Mesendoderm (in vitro differentiated cells): ENCODE measurements at regions not wholly inside any gene's neighbourhood (a gene's known extent, or its start where the extent isn't known, plus 50 kb on each side); places are given as distances from the start of the nearest gene placed in this dataset.

Experiments used
- DNase-seq: peaks from one replicate; pipeline ENCODE4 v3.0.0; 2013
- H2AK5ac ChIP-seq: 2 replicates; pipeline ENCODE4 v1.6.1; 2013; ENCODE audit warnings: low read length, inconsistent platforms
- H2BK120ac ChIP-seq: 2 replicates; pipeline ENCODE4 v1.6.1; 2013; ENCODE audit warnings: low read depth, mild to moderate bottlenecking, low read length, moderate library complexity, mixed read lengths
- H2BK15ac ChIP-seq: replicated peaks from 2 replicates; pipeline ENCODE4 v1.6.1; 2013; ENCODE audit warnings: low read depth, mild to moderate bottlenecking, moderate library complexity
- H2BK5ac ChIP-seq: 2 replicates; pipeline ENCODE4 v1.6.1; 2013; ENCODE audit warnings: low read length, inconsistent platforms
- H3K18ac ChIP-seq: 2 replicates; pipeline ENCODE4 v1.6.1; 2013; ENCODE audit warnings: mild to moderate bottlenecking, low read length, mixed read lengths
- H3K23ac ChIP-seq: one replicate; pipeline ENCODE4 v1.6.1; 2013; ENCODE audit warnings: low read length
- H3K27ac ChIP-seq: 2 replicates; pipeline ENCODE4 v1.5.1; 2013; ENCODE audit warnings: low read depth, mild to moderate bottlenecking, inconsistent platforms, low read length, moderate library complexity
- H3K27me3 ChIP-seq: 2 replicates; pipeline ENCODE4 v1.6.1; 2013; ENCODE audit warnings: low read length, control low read depth, mild to moderate bottlenecking, inconsistent platforms; ENCODE audit not compliant: insufficient read depth, poor library complexity
- H3K36me3 ChIP-seq: 2 replicates; pipeline ENCODE4 v1.6.1; 2013; ENCODE audit warnings: low read length, inconsistent platforms; ENCODE audit not compliant: control insufficient read depth, insufficient read depth
- H3K4ac ChIP-seq: one replicate; pipeline ENCODE4 v1.6.1; 2013; ENCODE audit warnings: low read depth, mild to moderate bottlenecking, low read length, moderate library complexity
- H3K4me1 ChIP-seq: 2 replicates; pipeline ENCODE4 v1.6.1; 2013; ENCODE audit warnings: low read depth, low read length, inconsistent platforms; ENCODE audit not compliant: control insufficient read depth
- H3K4me2 ChIP-seq: 2 replicates; pipeline ENCODE4 v1.6.1; 2013; ENCODE audit warnings: low read length
- H3K4me3 ChIP-seq: 2 replicates; pipeline ENCODE4 v1.5.1; 2013; ENCODE audit warnings: mild to moderate bottlenecking, low read length
- H3K56ac ChIP-seq: one replicate; pipeline ENCODE4 v1.6.1; 2013; ENCODE audit warnings: low read length
- H3K79me1 ChIP-seq: 2 replicates; pipeline ENCODE4 v1.6.1; 2013; ENCODE audit warnings: low read length, inconsistent platforms
- H3K79me2 ChIP-seq: 2 replicates; pipeline ENCODE4 v1.6.1; 2013; ENCODE audit warnings: mild to moderate bottlenecking, low read length; ENCODE audit not compliant: control insufficient read depth, insufficient read depth
- H3K9ac ChIP-seq: 2 replicates; pipeline ENCODE4 v1.6.1; 2013; ENCODE audit warnings: low read length, inconsistent platforms
- H4K5ac ChIP-seq: one replicate; pipeline ENCODE4 v1.6.1; 2013; ENCODE audit warnings: low read length
- H4K8ac ChIP-seq: one replicate; pipeline ENCODE4 v1.6.1; 2013; ENCODE audit warnings: low read depth, mild to moderate bottlenecking, control low read depth, low read length, moderate library complexity
- WGBS: extraction: QIAGEN DNeasy Blood & Tissue Kit; methylation state at CpG from one replicate; pipeline ENCODE4 v1.1.7; 2013; ENCODE audit warnings: low lambda C conversion rate, missing lambda C conversion rate; ENCODE audit not compliant: insufficient coverage; ENCODE audit errors: extremely low coverage; 5-methylcytosine and 5-hydroxymethylcytosine counted together

- DNase-seq = no peak
- H3K9ac ChIP-seq = no peak overlapping the region
- no peak overlapping the region for H3K4ac ChIP-seq
Observed at GRCh38 chr4:67035501-67035900, 509.8 kb downstream of the CENPC start.

GRCh38 chr4:67030636-67031035 lies 514.7 kb downstream of the CENPC start:
- no peak overlapping the region for H2AK5ac ChIP-seq

More at GRCh38 chr4:67035501-67035900, 509.8 kb downstream of the CENPC start:
- no peak overlapping the region for H3K18ac ChIP-seq
- no peak overlapping the region for H2AK5ac ChIP-seq
- H3K79me2 ChIP-seq = no peaks in the 10 kb centered on the region
- no peak overlapping the region for H3K27ac ChIP-seq
- H4K5ac ChIP-seq = no peak overlapping the region
- no peaks in the 10 kb centered on the region for H3K27me3 ChIP-seq
- no peak overlapping the region for H3K4me3 ChIP-seq
- H3K23ac ChIP-seq = no peak overlapping the region
- no peak overlapping the region for H2BK120ac ChIP-seq
- H3K56ac ChIP-seq = no peak overlapping the region
- no peaks in the 10 kb centered on the region for H3K36me3 ChIP-seq
- H3K4me2 ChIP-seq = no peak overlapping the region
- no peaks in the 10 kb centered on the region for H3K79me1 ChIP-seq
- no peak overlapping the region for H4K8ac ChIP-seq
- H3K4me1 ChIP-seq = no peaks in the 10 kb centered on the region
- no peak overlapping the region for H2BK5ac ChIP-seq
- whole genome bisulfite sequencing = no CpG with 5 or more reads among the region's 2 CpGs
- no peak overlapping the region for H2BK15ac ChIP-seq

GRCh38 chr4:67020438-67020797 lies 524.9 kb downstream of the CENPC start:
- no peaks in the 10 kb centered on the region for H3K4me1 ChIP-seq
- H3K79me1 ChIP-seq = no peaks in the 10 kb centered on the region
- peak overlapping the region; percentile 87 for H3K18ac ChIP-seq
- peak overlapping the region; percentile 71 for H3K4ac ChIP-seq
- H3K56ac ChIP-seq = no peak overlapping the region
- no peaks in the 10 kb centered on the region for H3K79me2 ChIP-seq
- H3K27ac ChIP-seq = no peak overlapping the region
- H3K9ac ChIP-seq = no peak overlapping the region
- H2BK120ac ChIP-seq = no peak overlapping the region
- no peak overlapping the region for H2BK5ac ChIP-seq
- no peak overlapping the region for H3K4me3 ChIP-seq
- H2AK5ac ChIP-seq = no peak overlapping the region
- H3K36me3 ChIP-seq = no peaks in the 10 kb centered on the region
- H4K5ac ChIP-seq = no peak overlapping the region
- no peak for DNase-seq
- no peaks in the 10 kb centered on the region for H3K27me3 ChIP-seq
- no CpG with 5 or more reads among the region's 1 CpG for WGBS
- no peak overlapping the region for H2BK15ac ChIP-seq
- H3K4me2 ChIP-seq = no peak overlapping the region
- no peak overlapping the region for H4K8ac ChIP-seq
- H3K23ac ChIP-seq = no peak overlapping the region

More at GRCh38 chr4:67030636-67031035, 514.7 kb downstream of the CENPC start:
- Histone ChIP-seq H4K5ac (no peak overlapping the region), H3K4ac (no peak overlapping the region), H3K56ac (no peak overlapping the region), H2BK120ac (no peak overlapping the region), H3K4me1 (no peaks in the 10 kb centered on the region), H3K27me3 (no peaks in the 10 kb centered on the region), H3K4me2 (no peak overlapping the region), H2BK5ac (no peak overlapping the region), H4K8ac (no peak overlapping the region), H3K4me3 (no peak overlapping the region), H3K79me1 (no peaks in the 10 kb centered on the region), H2BK15ac (no peak overlapping the region), H3K9ac (no peak overlapping the region), H3K18ac (no peak overlapping the region), H3K23ac (no peak overlapping the region), H3K36me3 (no peaks in the 10 kb centered on the region), H3K79me2 (no peaks in the 10 kb centered on the region), H3K27ac (no peak overlapping the region)
- no peak for DNase-seq

GRCh38 chr4:67019686-67020437 lies 525.4 kb downstream of the CENPC start:
- no CpG with 5 or more reads among the region's 3 CpGs for WGBS
- no peak overlapping the region for H3K4me3 ChIP-seq
- H3K27me3 ChIP-seq = no peaks in the 10 kb centered on the region
- peak; percentile 38 for DNase-seq
- H3K36me3 ChIP-seq = no peaks in the 10 kb centered on the region
- no peak overlapping the region for H3K56ac ChIP-seq
- H3K4ac ChIP-seq = no peak overlapping the region
- H3K27ac ChIP-seq = no peak overlapping the region
- no peak overlapping the region for H2AK5ac ChIP-seq
- no peak overlapping the region for H3K4me2 ChIP-seq
- no peak overlapping the region for H4K8ac ChIP-seq
- no peaks in the 10 kb centered on the region for H3K4me1 ChIP-seq
- H3K9ac ChIP-seq = no peak overlapping the region
- H3K79me1 ChIP-seq = no peaks in the 10 kb centered on the region
- H2BK5ac ChIP-seq = no peak overlapping the region
- H3K18ac ChIP-seq = no peak overlapping the region
- no peak overlapping the region for H3K23ac ChIP-seq
- no peak overlapping the region for H2BK15ac ChIP-seq
- H2BK120ac ChIP-seq = no peak overlapping the region
- no peak overlapping the region for H4K5ac ChIP-seq
- H3K79me2 ChIP-seq = no peaks in the 10 kb centered on the region

GRCh38 chr4:67014592-67014991 lies 530.7 kb downstream of the CENPC start:
- Histone ChIP-seq H4K8ac (no peak overlapping the region), H2AK5ac (no peak overlapping the region), H3K36me3 (no peaks in the 10 kb centered on the region), H3K56ac (no peak overlapping the region), H3K4me2 (no peak overlapping the region), H3K79me2 (no peaks in the 10 kb centered on the region), H2BK5ac (no peak overlapping the region), H2BK15ac (no peak overlapping the region), H3K18ac (no peak overlapping the region), H3K79me1 (no peaks in the 10 kb centered on the region), H3K4ac (no peak overlapping the region), H3K9ac (no peak overlapping the region), H3K27me3 (no peaks in the 10 kb centered on the region), H3K4me1 (no peaks in the 10 kb centered on the region), H3K27ac (no peak overlapping the region), H3K23ac (no peak overlapping the region), H4K5ac (no peak overlapping the region), H3K4me3 (no peak overlapping the region), H2BK120ac (no peak overlapping the region)
- DNase-seq = peak; percentile 32
- no CpG with 5 or more reads among the region's 4 CpGs for WGBS

- Histone ChIP-seq H3K79me2 (no peaks in the 10 kb centered on the region), H3K4me1 (no peaks in the 10 kb centered on the region), H3K4me2 (no peak overlapping the region), H3K9ac (no peak overlapping the region), H2AK5ac (no peak overlapping the region), H3K27ac (no peak overlapping the region), H3K4me3 (no peak overlapping the region), H3K36me3 (no peaks in the 10 kb centered on the region), H3K27me3 (no peaks in the 10 kb centered on the region), H3K23ac (no peak overlapping the region), H2BK5ac (no peak overlapping the region), H4K8ac (no peak overlapping the region), H3K18ac (no peak overlapping the region), H2BK120ac (no peak overlapping the region), H4K5ac (no peak overlapping the region), H3K4ac (no peak overlapping the region), H2BK15ac (no peak overlapping the region), H3K56ac (no peak overlapping the region), H3K79me1 (no peaks in the 10 kb centered on the region)
- no peak for DNase-seq
- no CpG with 5 or more reads among the region's 3 CpGs for WGBS
Observed at GRCh38 chr4:67006791-67007190, 538.5 kb downstream of the CENPC start.
